H1 (cell line): ENCODE measurements at regions not wholly inside any gene's neighbourhood (a gene's known extent, or its start where the extent isn't known, plus 50 kb on each side); places are given as distances from the start of the nearest gene placed in this dataset.

ENCODE experiments used
- CTCF ChIP-seq, 3 experiments: IDR thresholded peaks; 1 replicate in 2 of 3; 2 replicates in 1 of 3; pipeline versions ENCODE4 v1.5.1 to v1.6.1; 2011; ENCODE audit warnings: low read length in 3 of 3, mild to moderate bottlenecking in 3 of 3, inconsistent platforms in 2 of 3, low read depth in 1 of 3, moderate library complexity in 1 of 3; ENCODE audit not compliant: insufficient read depth in 1 of 3; ENCODE audit errors: control extremely low read depth in 1 of 3
- SIRT6 ChIP-seq: IDR thresholded peaks from one replicate; pipeline ENCODE4 v1.7.1; 2012; ENCODE audit warnings: low read length, inconsistent platforms
- SP1 ChIP-seq: IDR thresholded peaks from 2 replicates; pipeline ENCODE4 v1.6.1; 2011; ENCODE audit warnings: low read depth, low read length
- SUZ12 ChIP-seq: fragments of 200-600 bp; sonication (generic); IDR thresholded peaks from 2 replicates; pipeline ENCODE4 v1.6.1; 2012; ENCODE audit warnings: mild to moderate bottlenecking, inconsistent platforms, low read length, moderate library complexity, mixed read lengths

DNA sequence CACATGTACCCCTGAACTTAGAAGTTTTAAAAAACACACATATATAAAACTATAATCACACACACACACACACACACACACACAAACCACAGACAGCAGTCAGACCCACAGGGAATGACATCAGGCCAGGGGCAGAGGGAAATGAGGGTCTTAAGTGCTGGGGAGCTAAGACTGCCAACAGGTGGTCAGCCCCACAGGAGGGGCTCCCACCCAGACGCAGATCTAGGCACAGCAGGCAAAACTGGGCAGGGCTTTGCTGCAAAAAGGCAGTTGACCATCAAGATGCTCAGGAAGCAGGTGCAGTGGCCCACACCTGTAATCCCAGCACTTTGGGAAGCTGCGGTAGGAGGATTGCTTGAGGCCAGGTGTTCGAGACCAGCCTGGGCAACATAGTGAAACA lies 121.0 kb upstream of the LSM14A start:
- TF ChIP-seq SP1 (no peak), CTCF (IDR thresholded peaks at IDR 0.05; ENCODE audit: control extremely low read depth in 1 of 3, insufficient read depth in 1 of 3, low read depth in 1 of 3, low read length in 3 of 3) (no peak), SIRT6 (no peak), SUZ12 (no peak)
